ENCODE measurements at regions not wholly inside any gene's neighbourhood (a gene's known extent, or its start where the extent isn't known, plus 50 kb on each side); places are given as distances from the start of the nearest gene placed in this dataset.

DNA sequence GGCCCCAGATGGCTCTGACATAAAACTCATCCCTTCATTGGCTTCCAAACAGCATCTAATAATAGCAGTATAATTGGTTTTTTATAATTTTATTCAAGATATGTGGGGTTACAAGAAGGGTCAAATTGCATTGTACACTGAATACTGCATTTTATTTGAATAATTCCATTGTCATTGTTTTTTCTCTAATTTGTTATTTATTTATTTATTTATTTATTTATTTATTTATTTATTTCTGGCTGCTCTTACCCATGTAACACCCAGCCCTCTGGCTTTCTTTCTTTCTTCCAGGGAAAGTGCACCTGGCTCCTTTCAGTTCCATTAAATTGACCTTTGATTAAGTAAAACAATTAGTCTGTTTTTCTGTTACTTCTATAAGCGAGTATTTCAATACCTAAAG is 210.1 kb downstream of the CDH9 start:
- no peak overlapping the region for H3K4me3 Mint-ChIP-seq
- H3K27me3 Mint-ChIP-seq: no peaks in the 10 kb centered on the region
- no peak overlapping the region for H3K27ac Mint-ChIP-seq
- ChIA-PET POLR2A (no interaction called here), CTCF (no interaction called here)
- H3K9me3 Mint-ChIP-seq: peaks cover 9% of the 10 kb centered on the region
- ATAC-seq (ENCODE audit: low read depth): no peak
- intact Hi-C loops (cut with micrococcal nuclease): no loop called here
- no peak for DNase-seq
- no peaks in the 10 kb centered on the region for H3K36me3 Mint-ChIP-seq (ENCODE audit: low read depth)
- TF ChIP-seq, protein P1, sequence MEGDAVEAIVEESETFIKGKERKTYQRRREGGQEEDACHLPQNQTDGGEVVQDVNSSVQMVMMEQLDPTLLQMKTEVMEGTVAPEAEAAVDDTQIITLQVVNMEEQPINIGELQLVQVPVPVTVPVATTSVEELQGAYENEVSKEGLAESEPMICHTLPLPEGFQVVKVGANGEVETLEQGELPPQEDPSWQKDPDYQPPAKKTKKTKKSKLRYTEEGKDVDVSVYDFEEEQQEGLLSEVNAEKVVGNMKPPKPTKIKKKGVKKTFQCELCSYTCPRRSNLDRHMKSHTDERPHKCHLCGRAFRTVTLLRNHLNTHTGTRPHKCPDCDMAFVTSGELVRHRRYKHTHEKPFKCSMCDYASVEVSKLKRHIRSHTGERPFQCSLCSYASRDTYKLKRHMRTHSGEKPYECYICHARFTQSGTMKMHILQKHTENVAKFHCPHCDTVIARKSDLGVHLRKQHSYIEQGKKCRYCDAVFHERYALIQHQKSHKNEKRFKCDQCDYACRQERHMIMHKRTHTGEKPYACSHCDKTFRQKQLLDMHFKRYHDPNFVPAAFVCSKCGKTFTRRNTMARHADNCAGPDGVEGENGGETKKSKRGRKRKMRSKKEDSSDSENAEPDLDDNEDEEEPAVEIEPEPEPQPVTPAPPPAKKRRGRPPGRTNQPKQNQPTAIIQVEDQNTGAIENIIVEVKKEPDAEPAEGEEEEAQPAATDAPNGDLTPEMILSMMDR (IDR thresholded peaks at IDR 0.05): no peak
- H3K4me1 Mint-ChIP-seq: no peaks in the 10 kb centered on the region

DNA sequence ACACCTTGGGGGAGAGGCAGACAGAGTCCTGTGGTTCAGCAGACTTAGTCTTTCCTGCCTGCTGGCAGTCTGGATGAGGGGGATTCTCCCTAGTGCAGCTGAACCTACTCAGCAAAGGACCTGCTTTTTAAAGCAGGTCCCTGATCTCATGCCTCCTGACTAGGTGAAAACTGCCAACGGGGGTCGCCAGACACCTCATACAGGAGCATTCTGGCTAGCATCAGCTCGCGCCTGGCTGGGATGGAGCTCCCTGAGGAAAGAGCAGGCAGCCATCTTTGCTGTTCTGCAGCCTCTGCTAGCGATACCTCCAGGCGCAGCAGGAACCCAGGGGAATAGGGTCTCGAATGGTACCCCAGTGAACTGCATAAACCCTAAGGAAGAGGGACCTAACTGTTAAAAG is 225.2 kb downstream of the CDH9 start:
- intact Hi-C loops (cut with micrococcal nuclease): no loop called here
- POLR2A ChIA-PET: no interaction called here

DNA sequence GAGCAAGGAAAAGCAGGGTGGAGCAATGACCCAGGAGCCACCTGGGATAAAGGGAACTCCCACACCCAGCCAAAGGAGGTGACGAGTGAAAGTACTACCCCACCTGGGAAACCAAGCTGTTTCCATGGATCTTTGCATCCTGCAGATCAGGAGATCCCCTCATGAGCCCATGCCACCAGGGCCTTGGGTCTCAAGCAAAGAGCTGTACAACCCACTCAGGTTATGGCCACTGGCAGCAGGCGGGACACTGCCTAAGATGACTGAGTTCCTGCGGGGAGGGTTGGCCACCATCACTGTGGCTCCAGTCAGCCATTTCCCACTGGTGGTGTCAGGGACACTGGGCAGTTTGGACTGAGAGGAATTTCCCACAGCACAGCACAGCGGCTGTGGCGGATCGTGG is 225.7 kb downstream of the CDH9 start:
- no peak for ATAC-seq (ENCODE audit: low read depth)
- POLR2A ChIA-PET: no interaction called here
- Mint-ChIP-seq H3K4me3 (no peak overlapping the region), H3K27ac (no peak overlapping the region), H3K9me3 (peaks cover 8% of the 10 kb centered on the region), H3K27me3 (no peaks in the 10 kb centered on the region), H3K36me3 (ENCODE audit: low read depth) (no peaks in the 10 kb centered on the region), H3K4me1 (no peaks in the 10 kb centered on the region)
- intact Hi-C loops (cut with micrococcal nuclease): no loop called here
- TF ChIP-seq, protein P1 (IDR thresholded peaks at IDR 0.05): no peak
- CTCF ChIA-PET: no interaction called here
- no peak for DNase-seq

More for the DNA sequence above, 225.2 kb downstream of the CDH9 start:
- Mint-ChIP-seq H3K4me1 (no peaks in the 10 kb centered on the region), H3K27ac (no peak overlapping the region), H3K4me3 (no peak overlapping the region), H3K27me3 (no peaks in the 10 kb centered on the region), H3K36me3 (ENCODE audit: low read depth) (no peaks in the 10 kb centered on the region), H3K9me3 (peaks cover 8% of the 10 kb centered on the region)
- no peak for ATAC-seq (ENCODE audit: low read depth)
- no peak for DNase-seq
- CTCF ChIA-PET: no interaction called here
- TF ChIP-seq, protein P1 (IDR thresholded peaks at IDR 0.05): no peak

DNA sequence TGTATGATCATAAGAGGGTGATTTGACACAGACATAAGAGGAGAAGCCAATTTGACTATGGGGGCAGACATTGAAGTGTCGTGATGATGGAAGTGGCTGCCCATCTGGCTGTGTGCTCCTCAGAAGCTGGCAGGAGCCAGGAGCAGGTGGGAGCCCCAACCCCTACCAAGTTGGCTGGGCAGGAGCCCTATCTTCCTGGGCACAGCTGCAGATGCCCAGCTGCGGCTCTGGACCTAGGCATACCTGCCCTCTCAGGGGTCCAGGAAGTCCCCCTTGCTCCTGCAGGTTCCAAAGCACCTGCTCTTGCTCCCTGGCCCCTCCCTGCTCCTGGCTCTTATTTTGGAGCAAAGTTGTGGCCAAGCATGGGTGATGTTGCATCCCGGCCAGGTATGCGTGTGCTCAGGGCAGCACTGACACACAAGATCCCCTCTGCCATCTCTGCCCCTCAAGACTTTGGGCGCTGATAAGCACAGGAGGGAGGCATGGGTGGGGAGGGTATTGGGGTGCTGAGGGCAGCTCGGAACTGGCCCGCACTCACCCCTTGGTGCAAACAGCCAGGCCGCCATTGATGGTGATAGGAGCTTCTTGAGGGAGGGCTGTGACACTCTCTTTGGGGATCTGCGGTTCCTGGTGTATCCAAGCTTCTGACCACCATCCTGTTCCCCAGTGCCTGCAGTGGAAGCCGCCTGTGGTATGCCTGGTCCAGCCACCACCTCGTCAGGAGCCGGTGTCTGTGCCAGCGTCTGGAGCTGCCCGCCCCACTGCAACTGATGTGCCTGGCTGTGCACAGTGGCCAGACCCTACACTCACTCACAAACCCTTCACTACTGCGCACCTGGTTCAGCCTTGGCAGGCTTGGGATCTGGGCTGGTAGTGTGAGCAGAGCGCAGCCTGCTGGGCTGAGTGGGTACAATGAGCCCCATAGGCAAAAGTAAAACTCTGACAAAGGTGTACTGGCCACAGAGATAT is 230.9 kb downstream of the CDH9 start:
- DNase-seq (no peak), ATAC-seq (ENCODE audit: low read depth) (no peak)
- no peak overlapping the region for H3K4me3 Mint-ChIP-seq
- TF ChIP-seq, protein P1 (IDR thresholded peaks at IDR 0.05): no peak
- H3K4me1 Mint-ChIP-seq: no peaks in the 10 kb centered on the region
- no peaks in the 10 kb centered on the region for H3K27me3 Mint-ChIP-seq
- POLR2A ChIA-PET: no interaction called here
- H3K9me3 Mint-ChIP-seq: peaks cover 13% of the 10 kb centered on the region
- intact Hi-C loops (cut with micrococcal nuclease): no loop called here
- CTCF ChIA-PET: no interaction called here
- no peaks in the 10 kb centered on the region for H3K36me3 Mint-ChIP-seq (ENCODE audit: low read depth)
- H3K27ac Mint-ChIP-seq: no peak overlapping the region

DNA sequence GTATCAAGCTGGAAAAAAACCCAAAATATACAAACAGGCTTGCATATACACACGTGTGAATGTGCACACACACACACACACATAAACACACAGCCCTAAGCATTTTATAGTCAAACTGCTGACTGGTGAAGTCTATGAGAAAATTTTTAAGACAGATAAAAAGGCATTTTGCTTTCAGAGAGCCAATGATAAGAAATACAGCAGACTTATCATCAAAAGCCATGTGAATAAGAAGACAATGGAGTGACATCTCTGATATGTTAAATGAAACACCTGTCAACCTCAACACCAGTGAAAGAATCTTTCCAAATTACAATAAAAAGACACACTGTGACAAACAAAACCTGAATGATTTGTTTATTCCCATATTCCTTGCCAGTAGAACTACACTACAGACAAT is 233.3 kb downstream of the CDH9 start:
- no peak for ATAC-seq (ENCODE audit: low read depth)
- no peaks in the 10 kb centered on the region for H3K27me3 Mint-ChIP-seq
- DNase-seq: no peak
- intact Hi-C loops (cut with micrococcal nuclease): no loop called here
- H3K4me1 Mint-ChIP-seq: no peaks in the 10 kb centered on the region
- POLR2A ChIA-PET: no interaction called here
- CTCF ChIA-PET: no interaction called here
- H3K36me3 Mint-ChIP-seq (ENCODE audit: low read depth): no peaks in the 10 kb centered on the region
- TF ChIP-seq, protein P1 (IDR thresholded peaks at IDR 0.05): no peak
- H3K27ac Mint-ChIP-seq: no peak overlapping the region
- H3K9me3 Mint-ChIP-seq: peaks cover 10% of the 10 kb centered on the region
- no peak overlapping the region for H3K4me3 Mint-ChIP-seq

All from activated B cell treated with CpG ODN at 0.5 μM for 24 hours (primary cell).